ENCODE measurements at regions not wholly inside any gene's neighbourhood (a gene's known extent, or its start where the extent isn't known, plus 50 kb on each side); places are given as distances from the start of the nearest gene placed in this dataset.
A peak's percentile ranks its signal among the peaks of the same experiment; 100 is the strongest.

DNA sequence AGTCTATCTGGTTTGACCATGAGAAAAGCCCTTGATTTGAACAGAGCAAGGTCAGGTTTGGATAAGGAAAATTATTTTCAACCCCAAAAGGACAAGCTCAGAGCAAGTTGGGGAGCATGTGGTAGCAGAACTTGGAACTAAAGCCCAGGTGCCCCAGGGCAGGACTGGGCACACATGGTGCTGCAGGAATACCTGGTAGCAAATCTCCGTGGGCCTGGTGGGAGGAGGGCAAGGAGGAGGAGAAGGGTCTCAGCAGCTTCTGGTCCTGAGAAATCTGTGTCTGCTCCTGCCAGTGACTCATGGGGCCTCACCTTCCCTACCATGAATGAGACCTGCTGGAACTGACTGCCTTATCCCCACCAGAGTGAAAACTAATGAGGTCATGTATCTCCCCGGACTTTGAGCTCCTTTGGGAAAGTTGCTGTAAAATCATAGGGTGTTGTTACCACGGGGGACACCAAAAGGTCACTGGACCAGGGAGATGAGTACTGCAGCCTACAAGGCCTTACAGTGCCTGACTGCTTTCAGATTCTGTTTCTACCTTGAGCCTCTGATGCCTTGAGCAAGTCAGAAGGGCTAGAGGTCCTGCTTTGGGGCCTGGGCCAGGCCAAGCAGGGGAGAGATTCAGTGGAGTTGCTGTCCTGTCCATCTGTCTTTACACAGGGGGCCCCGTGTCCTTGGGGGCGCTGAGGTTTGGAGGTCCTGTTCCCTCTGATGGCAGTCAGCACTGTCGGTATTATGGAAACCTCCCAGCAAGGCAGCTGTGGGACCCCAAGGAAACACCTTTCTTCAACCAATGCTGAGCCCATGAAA, 304.0 kb downstream of the MYCN start:
- peak overlapping the region; percentile 36 for H3K27ac Mint-ChIP-seq
- peaks cover 3% of the 10 kb centered on the region for H3K27me3 Mint-ChIP-seq (ENCODE audit: low read depth, poor library complexity)
- peaks cover 49% of the 10 kb centered on the region for H3K4me1 Mint-ChIP-seq
- DNase-seq, result no peak
- no peaks in the 10 kb centered on the region for H3K36me3 Mint-ChIP-seq (ENCODE audit: low read depth)
- TF ChIP-seq, protein P1, sequence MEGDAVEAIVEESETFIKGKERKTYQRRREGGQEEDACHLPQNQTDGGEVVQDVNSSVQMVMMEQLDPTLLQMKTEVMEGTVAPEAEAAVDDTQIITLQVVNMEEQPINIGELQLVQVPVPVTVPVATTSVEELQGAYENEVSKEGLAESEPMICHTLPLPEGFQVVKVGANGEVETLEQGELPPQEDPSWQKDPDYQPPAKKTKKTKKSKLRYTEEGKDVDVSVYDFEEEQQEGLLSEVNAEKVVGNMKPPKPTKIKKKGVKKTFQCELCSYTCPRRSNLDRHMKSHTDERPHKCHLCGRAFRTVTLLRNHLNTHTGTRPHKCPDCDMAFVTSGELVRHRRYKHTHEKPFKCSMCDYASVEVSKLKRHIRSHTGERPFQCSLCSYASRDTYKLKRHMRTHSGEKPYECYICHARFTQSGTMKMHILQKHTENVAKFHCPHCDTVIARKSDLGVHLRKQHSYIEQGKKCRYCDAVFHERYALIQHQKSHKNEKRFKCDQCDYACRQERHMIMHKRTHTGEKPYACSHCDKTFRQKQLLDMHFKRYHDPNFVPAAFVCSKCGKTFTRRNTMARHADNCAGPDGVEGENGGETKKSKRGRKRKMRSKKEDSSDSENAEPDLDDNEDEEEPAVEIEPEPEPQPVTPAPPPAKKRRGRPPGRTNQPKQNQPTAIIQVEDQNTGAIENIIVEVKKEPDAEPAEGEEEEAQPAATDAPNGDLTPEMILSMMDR (IDR thresholded peaks at IDR 0.05), result no peak
- no peak overlapping the region for H3K4me3 Mint-ChIP-seq
- no peaks in the 10 kb centered on the region for H3K9me3 Mint-ChIP-seq

DNA sequence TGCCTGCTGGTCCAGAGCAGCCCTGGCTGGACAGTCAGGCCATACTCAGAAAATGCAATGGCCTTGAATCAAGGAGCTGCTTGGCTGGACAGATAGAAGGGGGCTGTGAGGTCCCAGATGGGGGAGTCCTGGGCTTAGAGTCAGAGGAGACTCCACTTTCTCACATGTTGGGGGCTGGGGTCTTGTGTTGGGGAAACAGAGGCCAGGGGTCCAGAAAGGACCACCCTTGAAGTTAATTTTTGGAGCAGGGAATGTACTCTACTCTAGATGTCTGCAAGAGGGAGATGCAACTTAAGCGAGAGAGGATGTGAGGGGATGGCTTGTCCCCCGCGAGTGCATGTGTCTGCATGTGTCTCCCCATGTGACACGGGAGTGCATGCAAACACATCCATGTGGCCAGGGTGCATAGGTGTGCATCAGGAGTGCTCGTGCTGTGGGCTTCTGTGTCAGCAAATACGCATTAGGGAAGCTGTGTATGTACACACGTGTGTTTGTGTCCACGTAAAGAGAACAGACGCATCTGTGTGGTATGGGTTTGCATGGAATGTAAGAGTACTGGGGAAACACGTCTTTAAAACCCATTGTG, 303.2 kb downstream of the MYCN start:
- H3K4me1 Mint-ChIP-seq, result peaks cover 48% of the 10 kb centered on the region
- H3K36me3 Mint-ChIP-seq (ENCODE audit: low read depth), result no peaks in the 10 kb centered on the region
- H3K27ac Mint-ChIP-seq, result no peak overlapping the region
- DNase-seq, result no peak
- TF ChIP-seq, protein P1 (IDR thresholded peaks at IDR 0.05), result no peak
- H3K4me3 Mint-ChIP-seq, result no peak overlapping the region
- no peaks in the 10 kb centered on the region for H3K9me3 Mint-ChIP-seq
- peaks cover 3% of the 10 kb centered on the region for H3K27me3 Mint-ChIP-seq (ENCODE audit: low read depth, poor library complexity)

DNA sequence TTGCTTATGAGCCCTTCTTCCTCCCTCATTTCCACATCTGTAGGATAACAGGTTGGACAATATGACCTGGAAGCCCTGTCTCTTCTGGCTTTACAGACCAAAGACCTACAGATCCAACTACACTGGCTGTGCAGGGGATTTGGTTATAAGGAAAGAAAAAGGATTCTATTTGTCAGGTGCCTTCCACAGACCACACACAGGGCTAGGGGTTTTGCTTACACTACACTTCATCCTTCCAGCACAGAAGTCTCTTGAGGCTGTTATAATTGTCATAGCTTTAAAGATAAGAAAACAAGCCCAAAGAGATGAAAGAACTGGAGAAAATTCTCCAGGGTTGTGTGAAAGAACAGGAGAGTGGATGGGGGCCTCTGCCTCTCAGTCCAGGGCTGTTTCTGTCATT, 302.6 kb downstream of the MYCN start:
- H3K9me3 Mint-ChIP-seq, result no peaks in the 10 kb centered on the region
- H3K4me1 Mint-ChIP-seq, result peaks cover 48% of the 10 kb centered on the region
- peaks cover 3% of the 10 kb centered on the region for H3K27me3 Mint-ChIP-seq (ENCODE audit: low read depth, poor library complexity)
- DNase-seq, result no peak
- TF ChIP-seq, protein P1 (IDR thresholded peaks at IDR 0.05), result no peak
- no peak overlapping the region for H3K4me3 Mint-ChIP-seq
- H3K36me3 Mint-ChIP-seq (ENCODE audit: low read depth), result no peaks in the 10 kb centered on the region
- no peak overlapping the region for H3K27ac Mint-ChIP-seq

DNA sequence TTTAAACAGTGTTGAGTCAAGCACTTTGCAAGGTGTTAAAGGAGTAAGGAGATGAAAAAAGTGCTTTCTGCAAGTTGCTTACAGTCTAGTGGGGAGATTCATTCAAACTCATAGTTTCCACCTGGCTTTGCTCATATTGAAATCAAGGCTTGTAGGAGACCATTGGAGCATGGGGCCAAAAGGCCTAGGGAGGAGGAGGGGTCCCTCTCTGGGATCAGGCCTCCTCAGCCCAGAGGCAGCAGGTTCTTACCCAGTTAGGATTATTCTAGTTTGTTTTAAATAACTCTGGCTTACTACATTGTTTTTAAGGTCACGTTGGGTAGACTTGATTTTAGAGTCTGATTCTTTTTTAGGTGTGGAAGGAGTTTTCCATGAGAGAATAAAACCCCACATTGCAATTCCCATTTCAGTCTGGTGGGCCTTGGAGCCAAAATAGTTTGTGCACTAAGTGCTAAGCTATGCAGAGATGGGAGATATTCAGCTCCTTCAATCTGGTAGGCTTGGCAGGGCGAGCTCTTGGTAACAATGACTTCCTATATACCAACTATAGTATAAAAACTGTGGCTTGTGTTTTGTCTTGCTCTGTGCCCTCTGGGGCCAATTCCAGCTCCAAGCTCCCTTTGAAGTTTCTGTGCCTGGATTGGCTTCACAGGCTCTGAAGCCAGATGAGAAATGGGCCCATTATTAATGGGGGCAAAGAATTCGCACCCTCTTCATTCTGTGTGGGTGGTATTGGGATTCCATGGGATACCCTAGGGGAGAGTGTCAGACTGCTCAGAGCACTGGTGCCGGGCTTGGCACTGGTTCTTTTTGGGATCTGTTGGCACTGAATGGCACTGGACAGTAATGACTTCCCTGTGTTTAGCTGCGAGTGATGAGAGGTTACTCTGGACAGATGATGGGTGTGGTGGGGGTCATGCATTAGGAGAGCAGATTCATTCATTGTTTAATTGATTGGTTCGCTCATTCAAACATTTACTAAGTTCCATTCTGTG, 301.1 kb downstream of the MYCN start:
- H3K27me3 Mint-ChIP-seq (ENCODE audit: low read depth, poor library complexity), result peaks cover 3% of the 10 kb centered on the region
- no peak for DNase-seq
- TF ChIP-seq, protein P1 (IDR thresholded peaks at IDR 0.05), result no peak
- H3K9me3 Mint-ChIP-seq, result no peaks in the 10 kb centered on the region
- peaks cover 48% of the 10 kb centered on the region for H3K4me1 Mint-ChIP-seq
- H3K4me3 Mint-ChIP-seq, result no peak overlapping the region
- H3K36me3 Mint-ChIP-seq (ENCODE audit: low read depth), result no peaks in the 10 kb centered on the region
- no peak overlapping the region for H3K27ac Mint-ChIP-seq

DNA sequence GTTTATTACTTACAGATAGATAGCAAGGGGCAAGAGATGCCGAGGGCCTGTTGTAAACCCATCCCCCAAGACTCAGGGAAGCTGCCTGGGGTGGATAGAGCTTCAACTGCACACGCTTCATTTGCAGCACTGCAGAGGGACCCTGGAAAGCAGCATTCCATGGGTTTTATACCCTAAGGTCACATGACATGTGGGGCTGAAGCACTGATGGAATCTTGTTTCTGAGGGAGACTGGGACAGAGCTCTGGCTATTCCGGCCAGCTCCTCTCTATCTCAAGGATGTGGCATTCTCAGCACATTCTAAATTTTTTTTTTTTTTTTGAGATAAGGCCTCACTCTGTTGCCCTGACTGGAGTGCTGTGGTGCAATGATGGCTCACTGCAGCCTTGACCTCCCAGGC, 300.1 kb downstream of the MYCN start:
- Mint-ChIP-seq H3K4me1 (peaks cover 54% of the 10 kb centered on the region), H3K36me3 (ENCODE audit: low read depth) (no peaks in the 10 kb centered on the region), H3K4me3 (no peak overlapping the region), H3K9me3 (peaks cover 2% of the 10 kb centered on the region), H3K27me3 (ENCODE audit: low read depth, poor library complexity) (peaks cover 3% of the 10 kb centered on the region), H3K27ac (no peak overlapping the region)
- no peak for DNase-seq
- TF ChIP-seq, protein P1 (IDR thresholded peaks at IDR 0.05), result no peak

All from nephron progenitor cell (in vitro differentiated cells).